Glomerular endothelial cell (primary cell): ENCODE measurements at regions not wholly inside any gene's neighbourhood (a gene's known extent, or its start where the extent isn't known, plus 50 kb on each side); places are given as distances from the start of the nearest gene placed in this dataset.

Experiments used
- DNase-seq: peaks from one replicate; pipeline ENCODE4 v3.0.0-alpha.2; 2011; ENCODE audit warnings: low read depth, low spot score; ENCODE audit errors: extremely low read depth

- DNase-seq, result no peak
These were observed 107.3 kb downstream of the OGFRL1 start for GRCh38 chr6:71395731-71396409.

- DNase-seq, result no peak
These were observed 107.8 kb downstream of the OGFRL1 start for GRCh38 chr6:71396410-71396801.

DNA sequence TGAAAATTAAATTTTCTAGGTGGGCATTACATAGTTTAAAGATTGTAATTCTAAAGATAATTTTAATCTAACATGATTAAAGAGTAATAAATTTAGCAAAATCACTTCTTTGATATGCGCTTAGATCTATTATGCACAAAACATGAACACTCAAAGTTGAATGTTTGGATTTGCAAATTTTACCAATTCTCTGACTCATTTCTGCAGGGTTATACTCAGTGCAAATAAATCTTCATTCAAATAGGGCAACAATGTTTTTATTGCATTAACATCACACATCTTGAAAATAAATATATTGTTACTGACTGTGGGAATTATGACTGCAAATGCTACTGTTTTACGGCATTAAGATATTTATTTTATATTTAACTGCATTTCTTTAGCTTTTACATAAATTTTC, 110.7 kb downstream of the OGFRL1 start:
- no peak for DNase-seq

- DNase-seq, result no peak
These were observed 112.2 kb downstream of the OGFRL1 start for GRCh38 chr6:71400852-71401251.

DNA sequence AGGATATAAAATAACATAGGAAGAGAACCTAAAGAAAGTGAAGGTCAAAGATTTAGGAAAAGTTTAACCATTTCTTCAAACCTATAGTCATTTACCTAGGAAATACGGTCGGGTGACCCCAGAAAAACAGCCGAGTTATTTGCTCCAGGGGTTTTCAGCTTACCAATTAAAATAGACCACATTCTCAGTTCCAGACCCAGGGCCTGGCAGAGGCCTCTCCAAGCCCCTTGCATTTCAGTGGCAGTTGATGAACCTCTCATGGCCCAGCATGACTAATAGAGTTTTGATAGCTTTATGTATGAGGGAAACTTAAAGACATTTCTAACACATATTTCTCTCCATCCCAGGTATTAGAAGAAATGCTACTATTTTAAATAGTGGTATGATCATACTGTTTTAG, 113.5 kb downstream of the OGFRL1 start:
- DNase-seq, result no peak

DNA sequence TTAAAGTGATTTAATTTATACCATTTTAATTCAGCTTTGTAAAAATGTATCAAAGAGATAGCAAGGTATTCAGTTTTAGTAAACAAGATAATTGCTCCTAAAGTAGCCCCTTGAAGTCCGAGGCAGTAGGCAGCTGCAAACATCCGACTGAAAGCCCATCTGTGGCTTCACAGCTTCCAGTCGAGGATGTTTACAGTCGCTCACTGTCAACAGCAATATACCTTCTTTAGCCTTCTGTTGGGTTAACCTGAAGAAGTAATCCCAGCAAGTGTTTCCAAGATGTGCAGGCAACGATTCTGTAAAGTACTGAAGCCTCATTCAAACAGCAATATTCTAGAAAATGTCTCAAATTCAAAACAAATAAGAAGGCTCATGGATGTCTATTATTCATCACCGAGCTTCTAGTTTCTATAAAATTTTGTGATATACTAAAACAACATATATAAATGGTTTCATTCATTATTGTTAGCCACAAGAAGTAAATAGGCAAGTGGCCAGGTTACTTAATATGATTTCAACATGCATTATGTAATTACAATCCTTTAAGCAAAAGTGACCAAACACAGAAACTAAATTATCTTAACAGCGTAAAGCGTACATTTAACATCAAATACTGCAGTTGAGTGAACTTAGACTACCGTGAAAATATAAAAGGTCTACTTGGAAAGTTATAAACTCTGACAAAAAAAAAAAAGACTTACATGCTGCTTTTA, 115.0 kb downstream of the OGFRL1 start:
- no peak for DNase-seq

DNA sequence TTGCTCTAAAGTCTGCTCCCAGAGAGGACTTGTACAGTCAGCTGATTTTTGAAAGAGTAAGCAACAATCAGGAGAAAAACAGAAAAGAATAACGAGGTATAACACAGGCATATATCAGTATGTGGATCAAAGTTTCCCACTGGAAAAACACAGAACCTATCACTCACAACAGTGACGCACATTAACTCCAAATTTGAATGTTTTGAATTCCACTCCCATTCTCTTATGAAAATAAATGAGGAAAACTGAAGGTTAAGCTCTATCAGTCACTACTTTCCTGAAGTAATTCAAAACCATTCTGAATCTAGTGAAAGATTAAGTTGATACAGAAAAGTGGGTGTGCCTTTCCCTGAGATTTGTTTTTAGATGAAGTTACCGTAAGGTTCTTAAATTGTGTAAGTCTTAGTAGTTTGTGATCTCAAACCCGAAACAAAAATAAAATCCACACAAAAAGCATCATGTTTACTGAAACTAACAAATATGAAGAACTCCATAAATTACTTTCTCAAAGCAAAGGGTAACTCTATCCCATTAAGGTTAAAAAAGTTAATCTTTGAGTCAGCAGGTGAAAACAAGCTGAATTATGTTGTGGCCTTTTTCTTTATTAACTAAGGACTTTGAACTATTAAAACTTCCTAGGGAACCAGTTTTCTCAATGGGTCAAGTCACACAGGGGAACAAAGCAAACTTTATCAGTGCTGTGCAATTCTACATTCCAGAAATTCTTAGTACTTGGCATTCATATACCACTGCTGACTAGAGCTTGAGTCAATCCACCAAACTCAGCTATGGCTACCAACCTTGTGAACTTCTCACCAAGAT, 115.7 kb downstream of the OGFRL1 start:
- peak; percentile 84 for DNase-seq

GRCh38 chr6:71404967-71405278, 116.3 kb downstream of the OGFRL1 start:
- DNase-seq, result no peak

DNA sequence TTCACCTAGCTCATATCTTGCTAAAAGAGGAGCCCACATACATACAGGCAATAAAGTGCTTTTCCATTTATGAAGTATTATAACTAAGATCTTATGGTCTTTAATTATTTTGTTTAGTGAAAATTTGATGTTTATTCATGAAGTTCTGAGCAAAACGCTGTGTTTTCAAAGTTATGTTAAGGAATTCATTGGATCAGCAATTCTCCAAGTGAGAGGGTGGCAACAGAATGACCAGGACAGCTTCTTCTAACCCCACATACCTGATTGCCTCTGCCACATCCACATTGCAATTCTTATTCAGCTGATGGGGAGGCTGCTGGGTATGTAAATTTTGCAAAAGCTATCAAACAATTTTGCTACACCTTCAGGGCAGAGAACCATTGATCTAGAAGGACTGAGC, 116.8 kb downstream of the OGFRL1 start:
- DNase-seq, result no peak

- DNase-seq, result no peak
These were observed 118.6 kb downstream of the OGFRL1 start for GRCh38 chr6:71406865-71407860.

GRCh38 chr6:71408787-71409723, 120.4 kb downstream of the OGFRL1 start:
- no peak for DNase-seq

DNA sequence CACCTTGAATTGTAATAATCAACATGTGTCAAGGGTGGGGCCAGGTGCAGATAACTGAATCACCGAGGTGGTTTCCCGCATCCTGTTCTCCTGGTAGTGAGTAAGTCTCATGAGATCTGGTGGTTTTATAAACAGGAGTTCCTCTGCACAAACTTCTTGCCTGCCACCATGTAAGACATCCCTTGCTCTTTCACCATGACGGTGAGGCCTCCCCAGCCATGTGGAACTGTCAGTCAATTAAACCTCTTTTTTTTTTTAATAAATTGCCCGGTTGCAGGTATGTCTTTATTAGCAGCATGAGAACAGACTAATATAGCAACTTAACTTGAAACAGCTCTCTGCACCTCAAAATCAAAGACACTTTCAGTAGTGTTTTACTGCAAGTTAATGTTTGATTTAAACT, 121.6 kb downstream of the OGFRL1 start:
- DNase-seq, result no peak

DNA sequence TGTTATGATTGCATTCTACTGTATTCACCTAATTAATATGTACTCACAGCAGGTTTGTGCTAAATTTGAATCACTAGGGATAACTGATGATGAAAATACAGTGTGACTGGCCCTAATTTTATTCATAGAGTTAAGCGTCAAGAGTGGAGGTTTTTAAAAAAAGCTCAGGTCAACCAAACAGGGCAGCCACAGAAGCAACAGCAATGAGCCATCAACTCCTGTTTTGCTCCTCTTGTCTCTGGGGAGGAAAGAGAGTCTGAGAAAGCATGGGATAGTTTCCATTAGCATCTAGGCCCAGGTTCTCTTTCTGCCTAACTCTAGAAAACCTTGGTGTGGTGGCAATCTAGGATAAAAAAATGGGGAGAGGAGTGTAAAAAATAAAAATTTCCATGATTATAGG, 122.1 kb downstream of the OGFRL1 start:
- DNase-seq, result no peak

GRCh38 chr6:71411882-71412281, 123.3 kb downstream of the OGFRL1 start:
- no peak for DNase-seq

DNA sequence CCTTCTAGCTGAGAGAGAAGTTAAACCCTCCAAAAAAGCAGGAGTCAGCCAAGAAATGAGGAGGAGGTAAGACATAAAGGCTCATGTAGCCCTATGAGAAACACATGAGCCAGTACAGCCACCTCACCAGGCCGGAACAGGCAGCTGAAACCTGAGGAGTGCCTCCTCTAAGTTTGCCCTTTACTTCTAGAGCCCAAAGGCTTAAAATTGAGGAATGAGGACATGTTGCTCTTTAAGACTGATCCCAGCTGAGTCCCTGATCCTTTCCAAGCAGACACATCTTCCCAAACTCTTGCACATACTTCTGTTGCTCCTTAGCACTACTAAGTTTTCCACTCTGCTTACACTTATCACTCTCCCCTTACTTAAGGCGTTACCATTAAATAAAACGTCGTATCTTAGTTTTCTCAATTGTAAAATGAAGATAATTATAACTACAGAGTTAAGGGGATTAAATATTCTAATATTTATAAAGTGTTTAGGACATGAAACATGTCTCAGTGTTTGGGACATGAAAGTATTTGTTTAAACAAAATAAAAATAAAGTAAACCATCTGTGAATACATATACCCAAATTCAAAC, 124.0 kb downstream of the OGFRL1 start:
- DNase-seq, result no peak

DNA sequence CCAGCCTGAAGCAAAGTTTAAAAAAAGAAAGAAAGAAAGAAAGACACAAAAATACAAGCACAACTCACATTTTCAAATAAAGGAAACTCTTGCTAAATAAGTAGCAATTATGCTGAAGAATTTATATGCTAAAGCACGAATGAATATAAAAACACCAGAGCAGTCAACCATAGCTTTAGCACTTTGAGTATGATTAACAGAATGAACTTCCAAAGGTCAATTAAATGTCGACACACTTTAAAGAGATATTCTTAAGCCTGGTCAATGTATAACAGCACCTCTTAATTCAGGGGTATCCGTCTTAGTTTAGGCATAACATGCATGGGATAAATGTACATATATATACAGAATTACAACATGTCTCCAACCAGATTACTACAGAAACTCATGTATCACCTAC, 125.9 kb downstream of the OGFRL1 start:
- DNase-seq, result no peak

- no peak for DNase-seq
These were observed 130.8 kb downstream of the OGFRL1 start for GRCh38 chr6:71419217-71420094.

GRCh38 chr6:71420095-71420692, 131.6 kb downstream of the OGFRL1 start:
- no peak for DNase-seq
